Activated naive CD8-positive, alpha-beta T cell treated with anti-CD3 and anti-CD28 coated beads, Interleukin-2, amount 10 ng/mL, durations not matched to agents 7 days and 5 days (primary cell): ENCODE measurements at regions not wholly inside any gene's neighbourhood (a gene's known extent, or its start where the extent isn't known, plus 50 kb on each side); places are given as distances from the start of the nearest gene placed in this dataset.

Experiments used
- ATAC-seq: fragments of 150-1000 bp; cut with Tn5 transposase; one replicate; pipeline ENCODE4 v1.10.0; 2021; ENCODE audit warnings: low read depth, moderate library complexity
- POLR2A ChIA-PET: fragments of 350-600 bp; sonication (Branson Sonifier 250); formaldehyde crosslinking; loops from one replicate; lab custom pipeline; 2021; ENCODE audit warnings: antibody characterized with exemption; lab: Charles Lee
- DNase-seq: peaks from one replicate; pipeline ENCODE4 v3.0.0; 2021
- H3K27ac Mint-ChIP-seq: one replicate; pipeline ENCODE4 v1.8.0; 2022; ENCODE audit warnings: mild to moderate bottlenecking, mixed read lengths
- H3K27me3 Mint-ChIP-seq: one replicate; pipeline ENCODE4 v1.8.0; 2022; ENCODE audit warnings: mild to moderate bottlenecking, moderate library complexity, mixed read lengths
- H3K36me3 Mint-ChIP-seq: one replicate; pipeline ENCODE4 v1.8.0; 2021; ENCODE audit warnings: mild to moderate bottlenecking, mixed read lengths
- H3K4me1 Mint-ChIP-seq: one replicate; pipeline ENCODE4 v1.8.0; 2021; ENCODE audit warnings: mixed read lengths
- H3K4me3 Mint-ChIP-seq: one replicate; pipeline ENCODE4 v1.8.0; 2022; ENCODE audit warnings: mild to moderate bottlenecking, moderate library complexity, mixed read lengths
- H3K9me3 Mint-ChIP-seq: one replicate; pipeline ENCODE4 v1.8.0; 2021; ENCODE audit warnings: mixed read lengths

DNA sequence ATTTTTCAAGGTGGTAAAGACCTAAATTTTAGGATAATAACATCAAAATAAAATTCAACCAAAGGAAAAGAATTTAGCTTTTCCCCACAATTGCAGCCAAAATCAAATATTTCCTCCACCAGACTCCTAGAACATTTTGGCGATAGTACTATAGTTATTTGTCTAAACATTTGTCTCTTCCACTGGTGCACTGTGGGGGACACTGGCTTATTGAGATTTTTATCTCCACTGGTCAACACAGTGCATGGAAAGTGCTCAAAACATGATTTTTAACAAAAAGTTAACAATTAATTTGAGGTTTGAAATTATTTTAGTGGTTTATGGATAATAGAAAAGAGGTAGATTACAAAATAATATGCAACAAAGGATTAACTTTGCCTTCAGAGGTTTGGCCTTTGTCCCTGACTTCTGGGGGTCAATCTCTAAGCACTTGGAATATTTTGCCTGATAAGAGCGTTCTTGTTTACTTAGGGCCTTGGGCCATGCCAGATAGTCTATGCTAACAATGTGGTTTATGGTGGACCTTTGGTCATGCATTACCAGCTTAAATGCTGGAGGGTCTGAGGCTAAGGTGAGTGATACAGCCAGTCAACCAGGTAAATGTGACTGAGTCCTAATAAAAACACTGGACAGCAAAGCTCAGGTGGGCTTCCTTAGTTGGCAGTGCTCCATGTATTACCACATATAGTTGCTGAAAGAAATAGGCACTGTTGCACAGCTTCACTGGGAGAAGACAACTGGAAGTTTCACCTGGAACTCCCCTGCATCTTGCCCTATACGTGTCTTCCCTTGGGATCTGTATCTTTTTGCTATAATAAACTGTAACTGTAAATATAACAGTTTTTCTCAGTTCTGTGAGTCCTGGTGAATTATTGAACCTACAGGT is 67.2 kb upstream of the SATB2 start:
- no peaks in the 10 kb centered on the region for H3K36me3 Mint-ChIP-seq

DNA sequence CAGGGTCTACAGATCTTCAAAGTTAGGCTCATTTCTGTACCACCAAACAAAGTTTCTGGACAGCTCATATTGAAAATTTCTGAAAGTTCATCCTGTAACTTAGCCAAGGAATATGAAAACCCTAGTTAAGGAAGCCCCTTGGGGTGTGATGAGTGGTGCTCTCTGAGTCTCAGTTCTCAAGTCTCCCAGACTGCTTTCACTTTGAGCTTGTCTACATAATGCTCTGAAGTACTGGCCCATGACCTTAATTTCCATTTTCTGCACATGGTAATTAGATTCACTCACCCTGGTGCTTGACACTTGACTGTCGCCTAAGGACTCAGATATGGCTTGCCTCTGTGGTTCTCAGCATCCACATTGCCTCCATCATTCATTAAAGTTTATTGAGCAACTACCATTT is 51.7 kb upstream of the SATB2 start:
- Mint-ChIP-seq H3K4me3 (no peak overlapping the region), H3K27ac (no peak overlapping the region), H3K27me3 (peaks cover 7% of the 10 kb centered on the region), H3K9me3 (no peaks in the 10 kb centered on the region), H3K4me1 (no peaks in the 10 kb centered on the region), H3K36me3 (no peaks in the 10 kb centered on the region)
- ATAC-seq (no peak), DNase-seq (no peak)
- POLR2A ChIA-PET = no interaction called here

More for the DNA sequence above, 67.2 kb upstream of the SATB2 start:
- POLR2A ChIA-PET = no interaction called here
- H3K4me3 Mint-ChIP-seq = no peak overlapping the region
- H3K4me1 Mint-ChIP-seq = no peaks in the 10 kb centered on the region
- no peak for ATAC-seq
- no peak overlapping the region for H3K27ac Mint-ChIP-seq
- no peaks in the 10 kb centered on the region for H3K27me3 Mint-ChIP-seq
- H3K9me3 Mint-ChIP-seq = no peaks in the 10 kb centered on the region
- no peak for DNase-seq
